ENCODE measurements at regions not wholly inside any gene's neighbourhood (a gene's known extent, or its start where the extent isn't known, plus 50 kb on each side); places are given as distances from the start of the nearest gene placed in this dataset.

- TF ChIP-seq CTCF (optimal IDR thresholded peaks at IDR 0.05 in 1 of 3, IDR thresholded peaks at IDR 0.05 in 1 of 3, conservative IDR thresholded peaks at IDR 0.05 in 1 of 3; ENCODE audit: extremely low read depth in 1 of 3, insufficient read depth in 2 of 3, low read length in 3 of 3) (no peak), EZH2 (IDR thresholded peaks at IDR 0.05; ENCODE audit: low read length) (no peak)
Observed at GRCh38 chr3:10625323-10625722, 119.9 kb upstream of the ATP2B2 start.

Data from keratinocyte (primary cell).